ENCODE measurements at regions not wholly inside any gene's neighbourhood (a gene's known extent, or its start where the extent isn't known, plus 50 kb on each side); places are given as distances from the start of the nearest gene placed in this dataset.

DNA sequence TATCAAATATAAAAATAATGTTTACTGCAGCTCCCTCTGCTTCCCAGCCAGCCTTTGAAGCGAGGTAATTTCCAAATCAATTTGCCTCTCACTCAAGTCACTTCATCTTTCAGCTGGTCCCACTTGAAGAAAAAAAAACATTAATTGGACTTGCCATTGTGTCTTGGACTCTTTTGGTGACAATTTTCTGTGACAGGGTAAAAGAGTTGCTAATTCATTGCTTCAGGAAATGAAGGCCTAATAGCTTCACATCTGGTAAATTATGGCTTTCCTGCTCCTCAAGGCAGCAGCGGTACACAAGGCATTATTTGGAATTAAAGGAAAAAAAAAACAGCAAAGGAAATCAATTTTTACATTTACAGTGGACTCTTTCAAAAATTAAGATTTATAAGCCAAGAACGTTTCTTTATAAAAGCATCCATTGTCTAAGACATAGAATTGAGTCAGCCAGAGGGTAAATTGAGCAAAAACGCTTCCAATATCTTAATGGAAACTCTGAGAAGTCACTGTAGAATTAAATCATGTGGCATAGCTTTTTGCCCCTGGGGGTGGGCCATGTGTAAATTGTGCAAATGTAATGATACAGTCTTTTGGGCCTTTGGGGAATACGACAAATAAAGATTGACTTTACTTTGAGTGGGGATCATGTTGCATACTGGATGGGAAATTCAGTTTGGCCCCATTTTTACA lies 102.5 kb downstream of the LYPLAL1 start:
- no peak for DNase-seq (ENCODE audit: low read depth in 2 of 2)

DNA sequence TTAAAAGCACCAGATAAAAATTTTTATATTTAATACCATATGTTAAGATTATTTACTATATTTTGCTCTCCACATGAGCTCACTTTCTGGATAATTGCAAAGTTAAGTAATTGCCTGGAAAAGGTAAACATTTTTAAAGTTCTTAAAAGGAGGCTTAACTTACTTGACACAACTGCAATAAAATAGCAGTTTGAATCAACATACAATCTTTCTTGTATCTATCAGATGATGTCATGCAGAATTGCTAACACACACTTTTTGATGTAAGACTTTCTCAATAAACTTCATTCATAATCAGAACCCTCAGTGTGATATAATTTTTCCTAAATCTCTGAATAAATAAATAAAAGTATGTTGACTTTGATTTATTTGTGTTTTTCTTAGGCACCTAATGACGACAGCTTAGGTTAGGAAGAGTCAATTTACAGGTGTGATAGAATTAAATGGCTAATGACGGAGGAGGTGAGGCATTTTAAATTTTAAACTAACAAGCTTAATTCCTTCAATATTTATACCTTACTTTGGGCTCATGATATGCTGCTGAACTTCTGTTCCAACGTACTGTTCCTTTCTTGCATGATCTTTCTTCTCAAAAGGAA lies 99.5 kb downstream of the LYPLAL1 start:
- DNase-seq (ENCODE audit: low read depth in 2 of 2), result no peak

- no peak for DNase-seq (ENCODE audit: low read depth in 2 of 2)
These were observed 98.3 kb downstream of the LYPLAL1 start for GRCh38 chr1:219271818-219272535.

- no peak for DNase-seq (ENCODE audit: low read depth in 2 of 2)
These were observed 95.5 kb downstream of the LYPLAL1 start for GRCh38 chr1:219269171-219269570.

- DNase-seq (ENCODE audit: low read depth in 2 of 2), result no peak
These were observed 92.8 kb downstream of the LYPLAL1 start for GRCh38 chr1:219266524-219266923.

DNA sequence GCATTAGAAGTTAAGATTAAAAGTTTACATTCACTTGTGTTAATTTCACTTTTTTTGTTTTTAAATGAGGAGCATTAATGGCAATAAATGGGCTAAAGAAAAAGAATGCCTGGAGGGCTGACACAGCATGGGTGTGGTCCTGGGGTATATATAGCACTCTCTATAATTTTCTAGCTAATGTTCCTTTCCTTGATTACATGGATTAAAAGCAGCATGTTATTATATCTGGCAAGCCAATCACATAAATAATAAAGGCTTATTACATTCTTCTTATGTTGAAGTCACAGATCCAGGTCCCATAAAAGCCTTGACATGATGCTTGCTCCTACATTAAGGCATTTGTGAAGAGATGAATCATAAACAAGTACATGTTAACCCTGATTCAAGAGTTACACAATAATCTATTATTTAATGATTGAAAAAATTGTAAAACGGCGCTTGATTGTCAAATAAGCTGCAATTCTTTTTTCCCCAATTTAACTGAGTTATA lies 91.4 kb downstream of the LYPLAL1 start:
- DNase-seq (ENCODE audit: low read depth in 2 of 2), result no peak

DNA sequence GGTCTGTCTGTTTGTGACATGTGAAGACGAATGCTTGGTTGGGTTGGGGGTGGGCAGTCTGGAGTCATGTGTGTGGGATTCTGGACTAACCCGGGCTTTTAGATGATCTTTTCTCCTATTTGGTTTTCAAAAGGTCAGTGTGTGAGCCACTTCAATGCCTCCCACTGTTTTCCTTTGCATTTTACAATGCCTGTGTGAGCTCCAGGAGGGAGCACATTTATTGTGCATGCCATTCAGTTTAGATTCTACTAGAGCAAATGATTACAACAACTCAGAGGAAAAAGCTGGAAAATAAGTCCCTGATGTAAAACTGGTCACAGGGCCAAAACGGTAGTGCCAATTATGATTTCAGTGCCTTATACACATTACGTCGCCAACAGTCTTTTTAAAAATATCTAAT lies 90.9 kb downstream of the LYPLAL1 start:
- no peak for DNase-seq (ENCODE audit: low read depth in 2 of 2)

Measured in stimulated activated CD8-positive, alpha-beta memory T cell treated with anti-CD3 and anti-CD28 coated beads, Interleukin-7, amount 100 ng/mL, for 1 hour (primary cell).